ENCODE measurements at regions not wholly inside any gene's neighbourhood (a gene's known extent, or its start where the extent isn't known, plus 50 kb on each side); places are given as distances from the start of the nearest gene placed in this dataset.

DNA sequence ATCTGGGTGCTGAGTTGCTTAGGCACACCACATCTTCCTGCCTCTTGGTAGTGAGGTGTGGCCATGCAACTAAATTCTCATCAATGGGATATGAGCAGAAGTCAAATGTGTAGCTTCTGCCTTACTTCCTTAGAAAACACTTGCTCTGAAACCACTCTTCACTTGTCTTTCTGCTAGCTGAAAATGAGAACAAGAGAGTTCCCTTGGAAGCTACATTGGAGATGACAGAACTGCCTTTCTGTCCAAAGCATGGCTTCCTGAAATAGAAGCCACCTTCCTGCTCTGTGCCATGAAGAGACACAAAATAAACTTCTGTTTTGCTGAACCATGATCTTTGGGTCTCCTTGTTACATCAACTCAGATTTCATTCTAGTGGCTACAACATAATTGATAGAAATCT, 659.9 kb downstream of the IRS1 start:
- no peak for DNase-seq (ENCODE audit: low spot score in 2 of 2)
- Histone ChIP-seq H3K4me3 (no peak overlapping the region), H3K4me1 (peaks cover 15% of the 10 kb centered on the region), H3K27me3 (no peaks in the 10 kb centered on the region), H3K9me3 (no peaks in the 10 kb centered on the region), H3K27ac (no peak overlapping the region), H3K36me3 (no peaks in the 10 kb centered on the region)
- TF ChIP-seq POLR2AphosphoS5 (IDR thresholded peaks at IDR 0.05): no peak
- no peak for TF ChIP-seq POLR2A (IDR thresholded peaks at IDR 0.05)
- TF ChIP-seq, protein P1, sequence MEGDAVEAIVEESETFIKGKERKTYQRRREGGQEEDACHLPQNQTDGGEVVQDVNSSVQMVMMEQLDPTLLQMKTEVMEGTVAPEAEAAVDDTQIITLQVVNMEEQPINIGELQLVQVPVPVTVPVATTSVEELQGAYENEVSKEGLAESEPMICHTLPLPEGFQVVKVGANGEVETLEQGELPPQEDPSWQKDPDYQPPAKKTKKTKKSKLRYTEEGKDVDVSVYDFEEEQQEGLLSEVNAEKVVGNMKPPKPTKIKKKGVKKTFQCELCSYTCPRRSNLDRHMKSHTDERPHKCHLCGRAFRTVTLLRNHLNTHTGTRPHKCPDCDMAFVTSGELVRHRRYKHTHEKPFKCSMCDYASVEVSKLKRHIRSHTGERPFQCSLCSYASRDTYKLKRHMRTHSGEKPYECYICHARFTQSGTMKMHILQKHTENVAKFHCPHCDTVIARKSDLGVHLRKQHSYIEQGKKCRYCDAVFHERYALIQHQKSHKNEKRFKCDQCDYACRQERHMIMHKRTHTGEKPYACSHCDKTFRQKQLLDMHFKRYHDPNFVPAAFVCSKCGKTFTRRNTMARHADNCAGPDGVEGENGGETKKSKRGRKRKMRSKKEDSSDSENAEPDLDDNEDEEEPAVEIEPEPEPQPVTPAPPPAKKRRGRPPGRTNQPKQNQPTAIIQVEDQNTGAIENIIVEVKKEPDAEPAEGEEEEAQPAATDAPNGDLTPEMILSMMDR (IDR thresholded peaks at IDR 0.05): no peak
- no peak for TF ChIP-seq EP300 (IDR thresholded peaks at IDR 0.05)

DNA sequence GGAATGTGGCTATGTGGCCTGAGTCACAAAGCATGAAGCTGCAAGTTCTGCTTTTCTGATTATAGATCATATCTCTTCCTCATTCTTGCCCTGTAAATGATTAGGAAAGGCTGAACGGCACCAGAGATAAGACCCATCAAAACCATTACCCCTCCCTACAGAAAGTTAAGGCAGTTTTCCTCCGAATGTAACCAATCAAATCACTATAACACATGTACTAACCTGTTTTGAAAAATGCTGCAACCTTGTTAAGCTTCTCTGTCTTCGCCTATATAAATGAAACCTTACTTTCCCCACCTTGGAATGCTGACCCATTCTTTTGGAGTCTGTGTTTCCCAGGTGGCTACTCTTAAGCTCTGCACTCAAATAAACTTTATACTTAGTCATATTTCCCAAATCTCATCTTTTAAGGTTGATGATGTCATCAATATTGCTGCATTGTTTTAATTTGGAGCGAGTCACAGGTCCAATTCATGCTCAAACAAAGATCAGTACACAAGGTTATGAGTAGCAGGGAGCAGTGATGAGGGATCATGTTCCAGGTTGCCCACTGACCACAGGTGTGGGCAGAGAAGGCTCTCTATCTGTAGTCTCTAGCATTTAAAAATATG, 662.3 kb downstream of the IRS1 start:
- Histone ChIP-seq H3K4me3 (no peak overlapping the region), H3K27ac (no peak overlapping the region), H3K36me3 (no peaks in the 10 kb centered on the region), H3K27me3 (no peaks in the 10 kb centered on the region), H3K9me3 (no peaks in the 10 kb centered on the region), H3K4me1 (peaks cover 15% of the 10 kb centered on the region)
- WGBS: 35% methylated on average over 4 of the region's 4 CpGs
- TF ChIP-seq POLR2A (IDR thresholded peaks at IDR 0.05): no peak
- TF ChIP-seq POLR2AphosphoS5 (IDR thresholded peaks at IDR 0.05): no peak
- no peak for TF ChIP-seq EP300 (IDR thresholded peaks at IDR 0.05)
- TF ChIP-seq, protein P1 (IDR thresholded peaks at IDR 0.05): no peak
- no peak for DNase-seq (ENCODE audit: low spot score in 2 of 2)

DNA sequence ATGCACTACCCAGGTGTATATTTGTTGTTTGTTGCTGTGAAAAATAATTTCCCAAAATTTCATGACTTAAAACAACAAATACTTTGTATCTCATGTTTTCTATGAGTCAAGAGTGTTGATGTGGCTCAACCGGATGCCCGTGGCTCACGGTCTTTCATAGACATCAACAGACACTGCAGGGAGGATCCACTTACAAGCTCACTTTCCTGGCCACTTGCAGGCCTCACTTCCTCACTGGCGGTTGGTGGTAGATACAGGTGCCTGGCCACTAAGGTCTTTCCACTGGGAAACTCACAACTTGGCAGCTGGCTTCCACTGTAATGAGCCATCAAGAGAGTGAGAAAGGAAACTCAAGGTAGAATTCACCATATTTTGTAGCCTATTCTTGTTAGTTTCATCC, 662.9 kb downstream of the IRS1 start:
- H3K4me3 ChIP-seq: no peak overlapping the region
- H3K27ac ChIP-seq: no peak overlapping the region
- DNase-seq (ENCODE audit: low spot score in 2 of 2): no peak
- no peaks in the 10 kb centered on the region for H3K27me3 ChIP-seq
- H3K9me3 ChIP-seq: no peaks in the 10 kb centered on the region
- no peak for TF ChIP-seq POLR2A (IDR thresholded peaks at IDR 0.05)
- TF ChIP-seq EP300 (IDR thresholded peaks at IDR 0.05): no peak
- TF ChIP-seq POLR2AphosphoS5 (IDR thresholded peaks at IDR 0.05): no peak
- TF ChIP-seq, protein P1 (IDR thresholded peaks at IDR 0.05): no peak
- 75% methylated on average over 4 of the region's 4 CpGs for WGBS
- peaks cover 15% of the 10 kb centered on the region for H3K4me1 ChIP-seq
- H3K36me3 ChIP-seq: no peaks in the 10 kb centered on the region

DNA sequence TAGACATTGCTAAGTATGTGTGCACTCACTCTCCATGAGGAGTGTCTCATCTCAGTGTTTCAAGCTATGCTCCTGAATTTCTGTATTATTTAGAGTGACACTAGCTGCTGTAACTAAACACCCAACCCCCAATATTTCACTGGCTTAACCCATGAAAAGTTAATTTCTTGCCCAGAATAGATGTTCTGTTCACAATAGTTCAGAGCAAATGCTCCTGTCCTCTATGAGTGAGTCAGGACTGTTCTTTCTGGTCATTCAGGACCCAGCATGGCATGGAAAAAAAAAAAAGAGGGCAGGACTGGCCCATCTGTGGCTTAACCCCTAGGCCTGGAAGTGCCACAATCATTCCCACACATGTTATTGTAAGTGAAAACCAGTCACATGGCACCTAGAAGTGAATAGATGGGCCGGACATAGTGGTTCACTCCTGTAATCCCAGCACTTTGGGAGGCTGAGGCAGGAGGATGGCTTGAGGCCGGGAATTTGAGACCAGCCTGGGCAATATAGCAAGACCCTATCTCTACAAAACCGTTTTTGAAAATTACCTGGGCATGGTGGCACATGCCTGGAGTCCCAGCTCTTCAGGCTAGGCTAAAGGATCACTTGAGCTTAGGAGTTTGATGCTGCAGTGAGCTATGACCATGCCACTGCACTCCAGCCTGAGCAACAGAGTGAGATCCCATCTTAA, 663.6 kb downstream of the IRS1 start:
- Histone ChIP-seq H3K27ac (no peak overlapping the region), H3K36me3 (no peaks in the 10 kb centered on the region)

More for the DNA sequence above, 663.6 kb downstream of the IRS1 start:
- Histone ChIP-seq H3K27me3 (no peaks in the 10 kb centered on the region), H3K4me3 (no peak overlapping the region), H3K4me1 (peaks cover 15% of the 10 kb centered on the region), H3K9me3 (no peaks in the 10 kb centered on the region)
- no peak for TF ChIP-seq POLR2AphosphoS5 (IDR thresholded peaks at IDR 0.05)
- TF ChIP-seq POLR2A (IDR thresholded peaks at IDR 0.05): no peak
- TF ChIP-seq, protein P1 (IDR thresholded peaks at IDR 0.05): no peak
- TF ChIP-seq EP300 (IDR thresholded peaks at IDR 0.05): no peak
- no peak for DNase-seq (ENCODE audit: low spot score in 2 of 2)
- 87% methylated on average over 3 of the region's 3 CpGs for whole genome bisulfite sequencing
